ENCODE measurements at regions not wholly inside any gene's neighbourhood (a gene's known extent, or its start where the extent isn't known, plus 50 kb on each side); places are given as distances from the start of the nearest gene placed in this dataset.

DNA sequence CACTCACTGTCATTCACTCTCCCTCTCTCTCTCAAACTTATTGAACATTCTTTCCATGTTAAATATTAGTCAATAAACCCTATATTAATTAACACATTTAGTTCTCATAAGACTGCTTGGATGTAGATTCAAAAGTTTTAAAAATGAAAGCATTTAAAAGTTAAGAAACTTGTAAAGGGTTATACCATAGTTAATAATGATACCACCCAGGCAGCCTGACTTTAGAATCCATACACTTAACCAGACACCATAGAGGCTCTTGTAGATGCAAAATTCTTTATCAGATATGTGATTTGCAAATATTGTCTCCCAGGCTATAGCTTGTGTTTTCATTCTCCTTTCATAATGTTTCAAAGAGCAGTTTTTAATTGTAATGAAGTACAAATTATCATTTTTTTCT is 335.8 kb upstream of the ACTBL2 start:
- H3K4me1 ChIP-seq, result peaks cover 0 to 4% of the 10 kb centered on the region in 2 donors
- no peaks in the 10 kb centered on the region for H3K27me3 ChIP-seq
- H3K9me3 ChIP-seq, result no peaks in the 10 kb centered on the region
- DNase-seq (ENCODE audit: low spot score in 2 of 2), result no peak
- intact Hi-C loops (cut with DNase I; ENCODE audit: low total_unique reads), result no loop called here
- no peak overlapping the region for H3K4me3 ChIP-seq
- TF ChIP-seq POLR2A (IDR thresholded peaks at IDR 0.05) (no peak), CTCF (IDR thresholded peaks at IDR 0.05) (no peak), POLR2AphosphoS5 (IDR thresholded peaks at IDR 0.05) (no peak)
- no peaks in the 10 kb centered on the region for H3K36me3 ChIP-seq
- no peak overlapping the region for H3K27ac ChIP-seq

GRCh38 chr5:57817924-57818323 is 335.3 kb upstream of the ACTBL2 start:
- no peak for TF ChIP-seq POLR2AphosphoS5 (IDR thresholded peaks at IDR 0.05)
- TF ChIP-seq CTCF (IDR thresholded peaks at IDR 0.05), result no peak
- no peak for TF ChIP-seq POLR2A (IDR thresholded peaks at IDR 0.05)
- H3K36me3 ChIP-seq, result no peaks in the 10 kb centered on the region
- H3K27me3 ChIP-seq, result no peaks in the 10 kb centered on the region
- intact Hi-C loops (cut with DNase I; ENCODE audit: low total_unique reads), result no loop called here
- DNase-seq (ENCODE audit: low spot score in 2 of 2), result no peak
- H3K4me3 ChIP-seq, result no peak overlapping the region
- peaks cover 0 to 4% of the 10 kb centered on the region in 2 donors for H3K4me1 ChIP-seq
- H3K9me3 ChIP-seq, result no peaks in the 10 kb centered on the region
- no peak overlapping the region for H3K27ac ChIP-seq

- no peaks in the 10 kb centered on the region for H3K9me3 ChIP-seq
- intact Hi-C loops (cut with DNase I; ENCODE audit: low total_unique reads), result no loop called here
- DNase-seq (ENCODE audit: low spot score in 2 of 2), result no peak
- H3K27me3 ChIP-seq, result no peaks in the 10 kb centered on the region
- H3K36me3 ChIP-seq, result no peaks in the 10 kb centered on the region
- no peak overlapping the region for H3K4me3 ChIP-seq
- TF ChIP-seq CTCF (IDR thresholded peaks at IDR 0.05), result no peak
- peak overlapping the region; percentile 45 to 56 for H3K27ac ChIP-seq
- H3K4me1 ChIP-seq, result peaks cover 0 to 4% of the 10 kb centered on the region in 2 donors
Measured at GRCh38 chr5:57817001-57817453, 334.4 kb upstream of the ACTBL2 start.

GRCh38 chr5:57816108-57816507 is 333.5 kb upstream of the ACTBL2 start:
- no peaks in the 10 kb centered on the region for H3K27me3 ChIP-seq
- TF ChIP-seq POLR2A (IDR thresholded peaks at IDR 0.05), result no peak
- TF ChIP-seq POLR2AphosphoS5 (IDR thresholded peaks at IDR 0.05), result no peak
- TF ChIP-seq CTCF (IDR thresholded peaks at IDR 0.05), result no peak
- peak overlapping the region in 1 of 2 donors; percentile 56 for H3K27ac ChIP-seq
- no peaks in the 10 kb centered on the region for H3K9me3 ChIP-seq
- intact Hi-C loops (cut with DNase I; ENCODE audit: low total_unique reads), result no loop called here
- peaks cover 0 to 4% of the 10 kb centered on the region in 2 donors for H3K4me1 ChIP-seq
- peak in 1 of 2 donors; percentile 21 for DNase-seq (ENCODE audit: low spot score in 2 of 2)
- H3K4me3 ChIP-seq, result no peak overlapping the region
- H3K36me3 ChIP-seq, result no peaks in the 10 kb centered on the region

GRCh38 chr5:57805732-57806131 is 323.1 kb upstream of the ACTBL2 start:
- no peak overlapping the region for H3K27ac ChIP-seq
- no peaks in the 10 kb centered on the region for H3K36me3 ChIP-seq
- DNase-seq (ENCODE audit: low spot score in 2 of 2), result no peak
- no peaks in the 10 kb centered on the region for H3K27me3 ChIP-seq
- intact Hi-C loops (cut with DNase I; ENCODE audit: low total_unique reads), result no loop called here
- H3K4me3 ChIP-seq, result no peak overlapping the region
- no peak for TF ChIP-seq CTCF (IDR thresholded peaks at IDR 0.05)
- TF ChIP-seq POLR2A (IDR thresholded peaks at IDR 0.05), result no peak
- no peak for TF ChIP-seq POLR2AphosphoS5 (IDR thresholded peaks at IDR 0.05)
- peaks cover 0 to 3% of the 10 kb centered on the region in 2 donors for H3K4me1 ChIP-seq
- no peaks in the 10 kb centered on the region for H3K9me3 ChIP-seq

Measured in breast epithelium (tissue), 4 donors.